ENCODE measurements at regions not wholly inside any gene's neighbourhood (a gene's known extent, or its start where the extent isn't known, plus 50 kb on each side); places are given as distances from the start of the nearest gene placed in this dataset.

GRCh38 chr5:92145852-92146251 lies 762.7 kb upstream of the ARRDC3 start:
- POLR2A ChIA-PET: no interaction called here
- in situ Hi-C loops (cut with MboI): no loop called here

More at GRCh38 chr5:92145852-92146251, 762.7 kb upstream of the ARRDC3 start:
- no peak for FAIRE-seq
- ChIA-PET CTCF (interaction anchor here (1.2 kb wide), 1 partner anchor 20 kb away, joined by 3 read pairs; no protein-coding TSS in a partner anchor), RAD21 (ENCODE audit: unreplicated experiment) (no interaction called here), SMC1A (ENCODE audit: uncharacterized antibody, unreplicated experiment) (interaction anchor here (0.6 to 1.2 kb wide), 3 partner anchors 13 to 45 kb away, joined by 3 read pairs; no protein-coding TSS in a partner anchor)
- no peaks in the 10 kb centered on the region for H4K20me1 ChIP-seq (ENCODE audit: control insufficient read depth, insufficient read depth)
- no peak overlapping the region for H3K9ac ChIP-seq (ENCODE audit: control insufficient read depth, insufficient read depth, low read length)
- TF ChIP-seq DPF2 (IDR thresholded peaks at IDR 0.05) (no peak), IKZF2 (IDR thresholded peaks at IDR 0.05) (no peak), MAX (IDR thresholded peaks at IDR 0.05; ENCODE audit: low read depth, low read length) (no peak), REST (IDR thresholded peaks at IDR 0.05; ENCODE audit: low read depth, low read length) (no peak), POU2F2 (IDR thresholded peaks at IDR 0.05; ENCODE audit: borderline replicate concordance, low read depth, low read length) (no peak)
- H3K4me3 ChIP-seq: no peak overlapping the region
- no peaks in the 10 kb centered on the region for H3K79me2 ChIP-seq (ENCODE audit: control insufficient read depth, insufficient read depth, low read length)
- H2AFZ ChIP-seq (ENCODE audit: control insufficient read depth, low read depth, low read length): no peak overlapping the region
- no peak overlapping the region for H3K27ac ChIP-seq (ENCODE audit: control insufficient read depth, insufficient read depth)
- no peak for DNase-seq (ENCODE audit: low read depth, low spot score)
- H3K36me3 ChIP-seq (ENCODE audit: control insufficient read depth in 2 of 2, insufficient read depth in 2 of 2, low read length in 1 of 2): no peaks in the 10 kb centered on the region
- WGBS (ENCODE audit: insufficient coverage, insufficient replicate concordance, low lambda C conversion rate, missing lambda C conversion rate): 54% methylated on average over 3 of the region's 3 CpGs
- BruUV-seq (replicated peaks): no TSS peak
- ATAC-seq: no peak
- no peaks in the 10 kb centered on the region for H3K9me3 ChIP-seq (replicated peaks; ENCODE audit: control insufficient read depth, insufficient read depth, low read length)
- no peaks in the 10 kb centered on the region for H3K4me1 ChIP-seq (ENCODE audit: control insufficient read depth, insufficient read depth, low read length)
- no peak overlapping the region for H3K4me2 ChIP-seq (ENCODE audit: control insufficient read depth, insufficient read depth)
- no peaks in the 10 kb centered on the region for H3K27me3 ChIP-seq (replicated peaks in 1 of 2; ENCODE audit: control insufficient read depth in 2 of 2, insufficient read depth in 2 of 2, low read length in 1 of 2)
- intact Hi-C loops (cut with micrococcal nuclease; ENCODE audit: unreplicated experiment): no loop called here

Measured in GM12878 (cell line).